ENCODE measurements at regions not wholly inside any gene's neighbourhood (a gene's known extent, or its start where the extent isn't known, plus 50 kb on each side); places are given as distances from the start of the nearest gene placed in this dataset.
"Not testable (repeated sequence)": the region's sequence is repeated elsewhere in the genome, so short reads cannot be mapped to it uniquely, and the experiment has no call there.

GRCh38 chr21:10400622-10401361 is 120.6 kb upstream of the TPTE start:
- not testable (repeated sequence) for H3K27ac ChIP-seq (ENCODE audit: insufficient read depth, low read depth, low read length, poor library complexity, severe bottlenecking); H3K36me3 ChIP-seq (ENCODE audit: control insufficient read depth, insufficient read depth, low read length); H3K4me1 ChIP-seq (ENCODE audit: control insufficient read depth, insufficient read depth, low read length); H3K4me3 ChIP-seq (ENCODE audit: insufficient read depth, low read depth, low read length); H3K27me3 ChIP-seq (ENCODE audit: control insufficient read depth, insufficient read depth, low read length, poor library complexity, severe bottlenecking)
- H3K9me3 ChIP-seq (ENCODE audit: control insufficient read depth, low read length) = peaks cover 25% of the 10 kb centered on the region
- WGBS, 2 experiments = 72 to 76% methylated on average over 16 to 18 of the region's 18 CpGs

DNA sequence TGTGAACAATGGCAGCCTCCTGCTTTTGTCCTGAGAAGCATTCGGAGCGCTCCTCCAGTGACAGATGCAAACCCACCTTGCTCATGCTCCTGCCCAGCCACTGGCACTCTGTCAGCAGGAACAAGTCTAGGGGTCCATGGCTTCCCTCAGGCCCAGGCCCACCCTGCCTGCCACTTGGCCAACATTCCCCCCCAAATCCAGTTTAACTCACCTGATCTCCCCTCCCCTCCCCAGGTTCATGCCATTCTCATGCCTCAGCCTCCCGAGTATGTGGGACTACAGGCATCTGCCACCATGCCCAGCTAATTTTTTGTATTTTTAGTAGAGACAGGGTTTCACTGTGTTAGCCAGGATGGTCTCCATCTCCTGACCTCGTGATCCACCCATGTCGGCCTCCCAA is 118.9 kb upstream of the TPTE start:
- not testable (repeated sequence) for H3K27me3 ChIP-seq (ENCODE audit: control insufficient read depth, insufficient read depth, low read length, poor library complexity, severe bottlenecking)

GRCh38 chr21:10405331-10405730 is 116.1 kb upstream of the TPTE start:
- not testable (repeated sequence) for H3K4me1 ChIP-seq (ENCODE audit: control insufficient read depth, insufficient read depth, low read length); H3K27ac ChIP-seq (ENCODE audit: insufficient read depth, low read depth, low read length, poor library complexity, severe bottlenecking); H3K4me3 ChIP-seq (ENCODE audit: insufficient read depth, low read depth, low read length); H3K27me3 ChIP-seq (ENCODE audit: control insufficient read depth, insufficient read depth, low read length, poor library complexity, severe bottlenecking); H3K36me3 ChIP-seq (ENCODE audit: control insufficient read depth, insufficient read depth, low read length)
- 83 to 84% methylated on average over 32 of the region's 36 CpGs for WGBS, 2 experiments
- peaks cover 17% of the 10 kb centered on the region for H3K9me3 ChIP-seq (ENCODE audit: control insufficient read depth, low read length)

More for the DNA sequence above, 118.9 kb upstream of the TPTE start:
- WGBS, 2 experiments = 76 to 78% methylated on average over 5 of the region's 5 CpGs
- H3K36me3 ChIP-seq (ENCODE audit: control insufficient read depth, insufficient read depth, low read length); H3K4me1 ChIP-seq (ENCODE audit: control insufficient read depth, insufficient read depth, low read length); H3K27ac ChIP-seq (ENCODE audit: insufficient read depth, low read depth, low read length, poor library complexity, severe bottlenecking); H3K4me3 ChIP-seq (ENCODE audit: insufficient read depth, low read depth, low read length): not testable (repeated sequence)
- peaks cover 22% of the 10 kb centered on the region for H3K9me3 ChIP-seq (ENCODE audit: control insufficient read depth, low read length)

DNA sequence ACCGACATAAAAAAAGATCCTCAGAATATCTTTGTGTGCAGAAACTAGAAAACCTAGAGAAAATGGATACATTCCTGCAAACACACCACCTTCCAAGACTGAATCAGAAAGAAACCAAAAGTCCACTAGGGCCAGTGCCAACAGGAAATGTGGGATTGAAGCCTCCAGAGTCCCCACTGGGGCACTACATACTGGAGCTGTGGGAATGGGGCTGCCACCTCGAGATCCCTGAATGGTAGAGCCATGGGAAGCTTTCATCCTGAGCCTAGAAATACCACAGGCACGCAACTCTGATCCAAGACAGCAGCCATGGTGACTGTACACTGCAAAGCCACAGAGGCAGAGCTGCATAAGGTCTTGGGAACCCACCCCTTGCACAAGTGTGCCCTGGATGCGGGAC is 111.6 kb upstream of the TPTE start:
- H3K4me1 ChIP-seq (ENCODE audit: control insufficient read depth, insufficient read depth, low read length); H3K4me3 ChIP-seq (ENCODE audit: insufficient read depth, low read depth, low read length); H3K36me3 ChIP-seq (ENCODE audit: control insufficient read depth, insufficient read depth, low read length); H3K27me3 ChIP-seq (ENCODE audit: control insufficient read depth, insufficient read depth, low read length, poor library complexity, severe bottlenecking); H3K27ac ChIP-seq (ENCODE audit: insufficient read depth, low read depth, low read length, poor library complexity, severe bottlenecking): not testable (repeated sequence)
- WGBS, 2 experiments = 40 to 48% methylated on average over 3 of the region's 4 CpGs
- peaks cover 12% of the 10 kb centered on the region for H3K9me3 ChIP-seq (ENCODE audit: control insufficient read depth, low read length)

DNA sequence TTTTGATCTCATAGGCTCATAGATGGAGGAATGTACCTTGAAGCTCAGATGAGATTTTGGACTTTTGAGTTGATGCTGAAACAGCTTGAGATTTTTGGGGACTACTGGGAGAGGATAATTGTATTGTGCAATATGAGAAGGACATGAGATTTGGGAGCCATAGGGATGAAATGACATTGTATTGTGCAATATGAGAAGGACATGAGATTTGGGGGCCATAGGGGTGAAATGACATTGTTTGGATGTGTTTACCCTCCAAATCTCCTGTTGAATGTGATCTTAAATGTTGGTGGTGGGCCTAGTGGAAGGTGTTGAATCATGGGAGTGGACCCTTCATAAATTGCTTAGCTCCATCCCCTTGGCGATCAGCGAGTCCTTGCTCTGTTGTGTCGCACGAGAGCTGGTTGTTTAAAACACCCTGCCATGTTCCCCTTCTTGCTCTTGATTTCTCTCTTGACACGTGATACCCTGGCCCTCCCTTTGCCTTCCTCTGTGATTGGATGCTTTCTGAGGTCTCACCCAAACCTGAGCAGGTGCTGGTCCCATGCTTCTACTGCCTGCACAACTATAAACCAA is 110.9 kb upstream of the TPTE start:
- WGBS, 2 experiments = 70 to 75% methylated on average over 5 of the region's 5 CpGs

GRCh38 chr21:10411776-10412526 is 109.4 kb upstream of the TPTE start:
- WGBS, 2 experiments = 72 to 75% methylated on average over 16 of the region's 17 CpGs
- not testable (repeated sequence) for H3K27ac ChIP-seq (ENCODE audit: insufficient read depth, low read depth, low read length, poor library complexity, severe bottlenecking)
- H3K9me3 ChIP-seq (ENCODE audit: control insufficient read depth, low read length) = peaks cover 28% of the 10 kb centered on the region

More for the DNA sequence above, 110.9 kb upstream of the TPTE start:
- H3K27me3 ChIP-seq (ENCODE audit: control insufficient read depth, insufficient read depth, low read length, poor library complexity, severe bottlenecking); H3K36me3 ChIP-seq (ENCODE audit: control insufficient read depth, insufficient read depth, low read length); H3K4me1 ChIP-seq (ENCODE audit: control insufficient read depth, insufficient read depth, low read length); H3K4me3 ChIP-seq (ENCODE audit: insufficient read depth, low read depth, low read length); H3K27ac ChIP-seq (ENCODE audit: insufficient read depth, low read depth, low read length, poor library complexity, severe bottlenecking): not testable (repeated sequence)
- peaks cover 16% of the 10 kb centered on the region for H3K9me3 ChIP-seq (ENCODE audit: control insufficient read depth, low read length)

DNA sequence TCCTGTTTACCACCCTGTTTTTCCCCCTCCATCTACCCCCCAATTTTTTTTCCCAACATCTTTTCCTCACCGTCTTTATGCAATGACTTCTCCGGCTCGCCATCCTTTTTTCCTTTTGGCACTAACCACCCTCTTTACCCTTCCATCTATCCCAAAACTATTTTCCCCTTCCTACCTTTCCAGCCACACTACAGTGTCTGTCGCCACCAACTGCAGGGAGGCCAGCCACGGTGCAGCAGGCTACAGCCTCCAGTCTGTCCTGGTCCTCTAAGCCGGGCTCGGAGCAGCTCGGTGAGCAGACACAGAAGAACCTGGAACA is 108.5 kb upstream of the TPTE start:
- H3K27ac ChIP-seq (ENCODE audit: insufficient read depth, low read depth, low read length, poor library complexity, severe bottlenecking); H3K36me3 ChIP-seq (ENCODE audit: control insufficient read depth, insufficient read depth, low read length); H3K4me3 ChIP-seq (ENCODE audit: insufficient read depth, low read depth, low read length); H3K27me3 ChIP-seq (ENCODE audit: control insufficient read depth, insufficient read depth, low read length, poor library complexity, severe bottlenecking); H3K4me1 ChIP-seq (ENCODE audit: control insufficient read depth, insufficient read depth, low read length): not testable (repeated sequence)
- H3K9me3 ChIP-seq (ENCODE audit: control insufficient read depth, low read length) = peaks cover 36% of the 10 kb centered on the region
- 79 to 83% methylated on average over 7 to 8 of the region's 8 CpGs for WGBS, 2 experiments

More at GRCh38 chr21:10411776-10412526, 109.4 kb upstream of the TPTE start:
- H3K4me1 ChIP-seq (ENCODE audit: control insufficient read depth, insufficient read depth, low read length); H3K36me3 ChIP-seq (ENCODE audit: control insufficient read depth, insufficient read depth, low read length); H3K27me3 ChIP-seq (ENCODE audit: control insufficient read depth, insufficient read depth, low read length, poor library complexity, severe bottlenecking); H3K4me3 ChIP-seq (ENCODE audit: insufficient read depth, low read depth, low read length): not testable (repeated sequence)

DNA sequence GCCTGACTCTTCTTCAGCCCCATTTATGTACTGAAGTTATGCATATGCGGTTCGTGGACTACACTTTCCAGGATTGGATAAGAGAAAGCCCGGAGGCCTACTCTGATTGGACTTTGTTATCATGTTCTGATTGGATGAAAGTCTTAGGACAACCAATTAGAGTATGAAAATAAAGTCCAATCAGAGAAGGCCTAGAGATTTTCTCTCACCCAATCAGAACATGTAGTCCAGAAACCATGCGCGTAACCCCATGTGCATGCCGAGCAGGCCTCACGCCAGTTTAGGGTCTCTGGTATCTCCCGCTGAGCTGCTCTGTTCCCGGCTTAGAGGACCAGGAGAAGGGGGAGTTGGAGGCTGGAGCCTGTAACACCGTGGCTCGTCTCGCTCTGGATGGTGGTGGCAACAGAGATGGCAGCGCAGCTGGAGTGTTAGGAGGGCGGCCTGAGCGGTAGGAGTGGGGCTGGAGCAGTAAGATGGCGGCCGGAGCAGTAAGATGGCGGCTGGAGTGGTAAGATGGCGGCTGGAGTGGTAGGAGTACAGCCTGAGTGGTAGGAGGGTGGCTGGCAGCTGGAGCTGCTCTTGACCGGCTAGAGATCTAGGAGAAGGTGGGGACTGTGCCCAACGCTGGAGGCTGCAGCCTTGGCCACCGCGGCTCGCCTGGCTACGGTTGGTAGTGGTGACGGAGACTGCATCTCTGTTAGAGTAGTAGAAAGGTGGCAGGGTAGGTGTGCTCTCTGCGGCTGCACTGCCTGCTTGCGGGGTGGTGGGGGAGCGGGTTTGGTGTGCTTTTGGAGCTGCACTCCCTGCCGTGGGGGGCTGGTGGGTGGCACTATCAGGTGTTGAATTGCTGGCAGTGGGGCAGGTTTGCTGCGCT is 107.9 kb upstream of the TPTE start:
- H3K9me3 ChIP-seq (ENCODE audit: control insufficient read depth, low read length) = peaks cover 42% of the 10 kb centered on the region

DNA sequence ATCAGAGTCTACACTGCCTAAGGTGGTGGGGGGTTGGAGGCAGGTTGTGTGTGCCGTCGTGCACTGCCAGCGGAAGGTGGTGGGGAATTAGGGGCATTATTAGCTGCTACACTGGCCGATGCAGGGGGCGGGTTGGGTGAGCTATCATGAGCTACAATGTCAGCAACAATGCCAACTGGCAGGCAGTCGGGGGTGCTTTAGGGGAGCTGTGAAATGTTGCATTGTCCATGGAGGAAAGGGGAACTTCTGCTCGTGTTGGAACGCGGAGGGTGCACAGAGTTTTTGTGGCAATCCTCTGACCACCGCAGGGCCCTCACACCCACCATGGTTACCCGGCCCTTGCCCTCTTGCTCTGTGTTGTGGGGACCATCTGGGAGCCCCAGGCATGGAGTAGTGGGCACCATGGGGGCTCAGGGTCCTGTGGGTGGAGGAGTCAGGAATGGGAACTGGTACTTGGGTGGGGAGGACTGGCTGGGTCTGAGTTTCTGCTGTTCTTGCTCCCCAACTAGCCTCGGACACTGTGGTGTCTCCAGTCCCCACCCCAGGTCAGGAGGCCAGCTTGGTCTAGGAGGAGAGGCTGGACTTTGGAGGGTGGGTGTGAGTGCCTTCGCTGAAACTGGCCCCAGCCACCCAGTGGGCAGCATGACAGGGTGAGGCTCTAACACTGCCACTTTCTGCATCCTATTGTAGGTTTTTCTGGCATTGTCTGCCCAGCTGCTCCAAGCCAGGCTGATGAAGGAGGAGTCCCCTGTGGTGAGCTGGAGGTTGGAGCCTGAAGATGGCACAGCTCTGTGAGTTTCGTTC is 107.1 kb upstream of the TPTE start:
- not testable (repeated sequence) for H3K27ac ChIP-seq (ENCODE audit: insufficient read depth, low read depth, low read length, poor library complexity, severe bottlenecking); H3K27me3 ChIP-seq (ENCODE audit: control insufficient read depth, insufficient read depth, low read length, poor library complexity, severe bottlenecking); H3K4me3 ChIP-seq (ENCODE audit: insufficient read depth, low read depth, low read length); H3K36me3 ChIP-seq (ENCODE audit: control insufficient read depth, insufficient read depth, low read length); H3K4me1 ChIP-seq (ENCODE audit: control insufficient read depth, insufficient read depth, low read length)
- H3K9me3 ChIP-seq (ENCODE audit: control insufficient read depth, low read length) = peaks cover 50% of the 10 kb centered on the region
- 83 to 86% methylated on average over 14 of the region's 14 CpGs for WGBS, 2 experiments

More for the DNA sequence above, 107.9 kb upstream of the TPTE start:
- WGBS, 2 experiments = 84 to 86% methylated on average over 31 of the region's 31 CpGs
- not testable (repeated sequence) for H3K4me3 ChIP-seq (ENCODE audit: insufficient read depth, low read depth, low read length); H3K27me3 ChIP-seq (ENCODE audit: control insufficient read depth, insufficient read depth, low read length, poor library complexity, severe bottlenecking); H3K36me3 ChIP-seq (ENCODE audit: control insufficient read depth, insufficient read depth, low read length); H3K4me1 ChIP-seq (ENCODE audit: control insufficient read depth, insufficient read depth, low read length); H3K27ac ChIP-seq (ENCODE audit: insufficient read depth, low read depth, low read length, poor library complexity, severe bottlenecking)
